GM19455 (cell line): ENCODE measurements at regions not wholly inside any gene's neighbourhood (a gene's known extent, or its start where the extent isn't known, plus 50 kb on each side); places are given as distances from the start of the nearest gene placed in this dataset.

Experiments
- ATAC-seq: cut with Tn5 transposase; IDR thresholded peaks from one replicate; pipeline ENCODE4 v1.9.1; 2021; ENCODE audit not compliant: unreplicated experiment

DNA sequence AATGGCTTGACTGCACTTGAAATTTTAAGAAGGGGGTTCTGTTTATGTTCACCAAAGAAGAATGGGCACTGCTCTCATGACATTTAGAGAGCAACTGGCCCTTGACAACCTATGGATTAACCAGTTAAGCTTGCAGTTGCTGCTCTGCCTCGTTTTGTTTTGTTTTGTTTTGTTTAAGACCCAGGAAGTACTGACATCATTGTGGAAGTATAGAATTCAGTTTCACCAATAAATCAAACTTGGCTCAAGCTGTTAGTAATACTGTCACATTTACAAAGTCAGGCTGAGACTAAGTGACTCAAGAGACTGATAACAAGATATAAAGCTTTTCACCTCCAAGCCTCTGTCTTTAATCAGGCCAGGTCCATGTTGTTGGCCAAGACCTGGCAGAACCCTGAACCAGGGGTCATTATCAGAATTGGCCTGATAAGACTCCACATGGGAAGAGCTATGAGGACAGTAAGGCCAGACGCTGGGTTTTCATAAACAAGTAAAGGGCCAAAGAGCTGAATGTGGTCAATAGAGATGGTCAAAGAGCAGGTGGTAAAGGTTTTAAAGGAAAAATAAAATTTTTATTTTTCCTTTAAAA, 99.4 kb upstream of the VGLL2 start:
- no peak for ATAC-seq

DNA sequence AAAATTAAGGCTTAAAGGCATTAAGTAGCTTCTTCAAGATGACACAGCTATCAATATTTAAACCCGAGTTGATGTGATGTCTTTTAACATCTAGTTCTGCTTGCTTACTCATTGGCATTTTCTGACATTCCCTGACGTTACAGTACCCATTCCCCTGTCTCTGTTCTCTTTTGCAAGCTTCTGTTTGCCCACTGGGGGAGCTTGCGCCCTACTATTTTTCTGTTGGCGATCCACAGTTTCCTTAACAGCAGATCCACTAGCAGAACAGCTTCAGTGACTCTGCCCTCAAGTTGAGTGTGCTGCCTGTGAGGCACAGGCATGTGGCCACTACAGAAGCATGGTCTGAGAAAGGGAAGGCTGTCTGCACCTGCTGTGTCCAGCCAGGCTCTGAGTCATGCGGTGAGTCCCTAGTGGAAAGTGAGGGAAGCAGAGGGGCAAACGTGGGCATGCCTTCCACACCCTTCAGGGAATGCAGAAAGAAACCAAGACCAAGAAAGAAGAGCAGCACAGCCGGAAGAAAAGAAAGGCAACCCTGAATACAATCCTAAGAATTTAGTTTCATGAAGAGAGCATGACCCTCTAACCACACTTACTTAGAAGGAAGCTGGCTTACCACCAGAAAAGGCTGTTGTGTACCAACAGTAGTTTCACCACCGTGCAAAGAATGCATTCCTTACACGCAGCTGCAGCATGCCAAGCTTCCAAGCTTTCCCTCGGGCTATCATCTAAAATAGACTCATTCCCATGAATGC, 97.7 kb upstream of the VGLL2 start:
- no peak for ATAC-seq

DNA sequence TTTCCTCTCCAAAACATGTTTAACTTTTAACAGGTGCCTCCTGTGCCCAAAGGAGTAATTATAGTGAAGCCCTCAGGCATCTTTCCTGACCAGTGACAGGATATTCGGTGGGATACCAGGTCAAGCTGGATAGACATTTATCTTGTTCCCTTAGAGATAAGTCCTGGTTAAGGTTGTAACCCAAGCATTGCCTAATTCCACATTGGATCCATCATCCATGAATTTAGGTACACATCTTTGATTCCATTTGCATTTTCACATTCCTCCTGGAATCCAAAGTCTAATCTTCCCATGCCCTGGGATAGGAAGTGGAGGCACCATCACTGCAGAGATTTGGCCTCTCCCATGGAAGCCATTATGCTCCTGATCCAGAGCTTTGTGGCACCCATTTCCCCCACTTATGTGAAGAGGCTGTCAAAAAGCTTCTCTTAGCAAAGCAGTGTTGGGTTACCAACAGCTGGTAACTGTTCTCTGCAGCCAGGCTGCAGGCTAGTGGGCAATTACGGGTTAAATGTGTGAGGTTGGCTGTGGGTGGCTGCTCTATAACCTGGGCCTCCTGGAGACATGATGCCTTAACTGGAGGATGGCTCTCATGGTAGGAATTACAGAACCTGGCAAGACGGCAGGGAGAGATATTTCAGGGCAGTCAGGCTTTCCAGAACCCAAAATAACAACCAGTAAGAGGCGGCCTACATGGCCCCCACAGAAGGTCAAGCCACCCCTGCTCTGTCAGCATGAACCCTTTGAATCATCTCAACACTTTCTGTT, 96.9 kb upstream of the VGLL2 start:
- ATAC-seq = no peak

DNA sequence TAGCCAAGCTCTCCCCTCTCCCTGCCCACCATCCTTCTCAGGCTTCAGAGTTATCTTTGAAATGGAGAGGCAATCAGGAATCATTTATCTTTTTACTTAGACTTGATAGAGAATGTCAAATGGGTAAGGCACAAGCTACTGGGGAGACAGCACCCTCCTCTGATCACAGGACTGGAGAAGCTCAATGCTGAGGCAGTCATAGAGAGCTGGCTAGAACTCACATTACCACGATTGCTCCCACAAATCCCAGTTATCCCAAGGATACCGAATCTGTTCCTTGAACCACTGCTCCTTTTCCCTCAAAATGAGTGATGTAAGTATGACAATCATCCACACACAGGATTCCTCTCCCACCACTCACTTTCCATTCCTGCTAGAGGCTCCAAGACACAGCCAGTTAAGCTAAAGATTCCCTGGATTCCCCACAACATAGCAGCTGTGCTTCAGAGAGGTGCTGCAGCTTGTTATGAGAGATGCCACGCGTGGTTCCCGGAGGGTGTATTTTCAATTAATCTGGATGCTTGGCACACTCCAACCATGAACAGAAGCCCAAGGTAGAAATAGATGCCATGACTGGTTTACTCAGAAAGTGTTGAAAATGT, 96.2 kb upstream of the VGLL2 start:
- ATAC-seq = no peak

DNA sequence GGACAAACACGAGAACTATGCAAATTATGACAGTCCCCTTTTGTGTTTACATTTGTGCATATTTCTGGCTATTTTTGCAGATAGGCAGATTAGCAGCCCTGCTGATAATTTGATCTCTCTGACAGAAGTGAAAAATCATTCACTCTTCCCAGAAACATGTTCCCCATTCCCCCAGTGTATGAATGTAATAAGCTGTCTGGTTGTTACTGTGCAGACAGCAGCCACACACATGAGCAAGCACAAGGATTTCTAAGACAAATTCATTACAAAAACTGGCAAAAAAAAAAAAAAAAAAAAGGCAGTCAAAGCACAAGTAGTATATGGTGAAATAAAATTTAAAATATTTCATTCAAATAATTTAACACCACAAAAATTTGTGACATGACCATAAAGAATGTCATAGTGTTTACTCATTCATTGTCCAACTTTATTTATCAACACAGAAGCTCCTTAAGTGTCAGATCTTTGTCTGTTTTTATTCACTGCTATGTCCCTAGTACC, 95.5 kb upstream of the VGLL2 start:
- ATAC-seq = no peak

DNA sequence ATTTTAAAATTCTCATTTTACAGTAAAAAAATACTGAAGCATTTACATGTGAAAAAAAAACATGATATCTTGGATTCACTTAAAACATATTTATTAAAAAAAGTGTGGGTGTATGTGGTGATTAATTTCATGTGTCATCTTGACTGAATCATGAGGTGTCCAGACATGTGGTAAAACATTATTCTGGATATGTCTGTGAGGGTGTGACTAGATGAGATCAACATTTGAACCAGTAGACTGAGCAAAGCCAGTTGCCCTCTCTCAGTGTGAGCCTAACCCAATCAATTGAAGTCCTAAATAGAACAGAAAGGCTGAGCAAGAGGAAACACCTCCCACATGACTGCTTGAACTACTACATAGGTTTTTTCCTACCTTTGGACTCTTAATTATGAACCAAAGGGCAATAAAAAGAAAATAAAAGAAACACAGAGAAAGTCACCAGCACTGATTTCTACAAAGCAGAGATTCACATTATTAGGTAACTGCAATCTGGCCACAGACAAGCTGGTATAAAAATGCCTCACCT, 90.5 kb upstream of the VGLL2 start:
- ATAC-seq = no peak

DNA sequence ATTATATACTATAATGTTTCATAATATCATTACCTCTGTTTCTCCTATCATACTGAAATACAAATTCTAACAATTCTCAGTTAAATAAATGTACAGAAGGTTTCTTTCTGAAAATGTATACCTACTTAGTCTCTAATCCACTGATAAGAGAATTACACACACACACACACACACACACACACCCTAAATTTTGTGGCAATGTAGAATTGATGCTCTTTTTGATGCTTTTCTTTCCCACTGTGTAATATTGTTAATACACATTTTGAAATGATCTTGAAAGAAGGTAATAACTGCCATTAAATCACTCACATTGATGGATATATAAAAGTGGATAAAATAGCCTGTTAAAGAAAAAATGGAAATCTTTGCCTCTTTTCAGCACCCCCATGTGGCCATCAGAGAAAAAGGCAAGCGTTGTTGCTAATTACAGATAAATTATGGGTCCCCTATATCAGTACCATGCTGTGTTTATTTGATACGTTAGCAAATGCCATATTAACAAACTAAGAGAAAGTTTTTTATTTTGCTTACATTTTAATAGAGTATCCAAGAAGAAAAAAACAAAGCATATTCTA, 76.6 kb upstream of the VGLL2 start:
- ATAC-seq = no peak

DNA sequence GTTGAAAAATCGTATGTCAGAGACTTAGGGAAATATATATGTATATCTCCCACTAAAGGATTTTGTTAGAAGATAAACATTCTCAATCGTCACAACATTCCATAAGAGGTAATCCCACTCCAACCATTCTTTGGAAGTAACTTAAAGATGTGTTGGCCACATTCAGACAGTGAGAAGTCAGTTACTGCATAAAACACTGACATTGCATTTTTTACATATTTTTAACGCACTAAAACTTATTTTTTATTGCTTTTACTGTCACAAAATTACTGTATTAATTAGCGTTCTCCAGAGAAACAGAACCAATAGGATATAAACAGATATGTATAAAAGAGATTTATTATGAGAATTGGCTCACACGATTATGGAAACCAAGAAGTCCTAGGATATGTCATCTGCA, 74.3 kb upstream of the VGLL2 start:
- ATAC-seq = no peak

DNA sequence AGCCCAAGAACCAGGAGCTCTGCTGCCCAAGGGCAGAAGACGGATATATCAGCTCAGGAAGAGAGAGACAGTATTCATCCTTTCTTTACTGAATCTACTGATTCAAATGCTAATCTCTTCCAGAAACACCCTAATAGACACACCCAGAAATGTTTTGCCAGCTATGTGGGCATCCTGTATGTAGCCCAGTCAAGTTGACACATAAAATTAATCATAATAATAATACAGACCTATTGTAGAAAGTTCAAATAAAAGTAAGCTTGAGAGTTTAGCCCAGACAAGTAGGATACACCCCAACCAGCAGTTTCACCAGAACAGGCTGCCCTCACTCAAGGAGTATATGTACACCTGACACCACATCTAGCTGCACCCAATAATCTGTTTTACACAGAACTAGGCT, 73.9 kb upstream of the VGLL2 start:
- ATAC-seq = no peak

DNA sequence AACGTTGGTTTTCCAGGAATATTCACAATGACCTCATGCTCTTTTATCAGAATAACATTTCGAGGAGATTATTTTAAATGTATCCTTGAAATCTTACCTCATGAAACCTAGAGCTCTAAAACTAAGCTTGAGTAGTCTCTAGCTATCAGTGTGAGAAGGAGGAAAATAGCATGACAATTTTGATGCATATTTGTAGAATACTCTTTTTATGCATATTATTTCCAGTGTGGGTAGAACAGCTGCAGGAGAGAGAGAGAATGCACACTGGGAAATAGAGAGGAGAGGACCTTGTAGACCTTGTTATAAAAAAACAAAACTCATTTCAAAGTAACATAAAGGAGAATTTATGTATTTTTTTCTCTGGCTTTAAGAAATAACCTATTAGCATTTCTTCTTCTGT, 71.1 kb upstream of the VGLL2 start:
- no peak for ATAC-seq

DNA sequence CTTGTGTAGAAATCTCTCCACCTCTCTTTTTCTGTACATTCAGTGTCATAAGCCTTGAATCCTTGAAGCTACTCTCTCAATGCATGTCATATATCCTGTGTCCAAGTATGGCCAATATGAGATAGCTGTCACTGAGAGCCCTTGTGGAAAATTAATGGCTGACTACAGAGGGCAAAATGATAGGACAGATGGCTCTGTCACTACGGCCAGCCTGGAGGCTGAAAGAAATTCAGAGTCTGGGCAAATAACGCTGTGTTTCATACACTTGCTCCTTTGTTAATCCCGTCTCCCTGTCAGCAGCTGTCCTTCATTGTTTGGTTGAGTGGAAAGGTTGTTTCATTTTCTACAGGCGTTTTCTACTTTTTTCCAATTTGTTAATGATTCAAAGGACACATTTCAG, 70.4 kb upstream of the VGLL2 start:
- no peak for ATAC-seq

DNA sequence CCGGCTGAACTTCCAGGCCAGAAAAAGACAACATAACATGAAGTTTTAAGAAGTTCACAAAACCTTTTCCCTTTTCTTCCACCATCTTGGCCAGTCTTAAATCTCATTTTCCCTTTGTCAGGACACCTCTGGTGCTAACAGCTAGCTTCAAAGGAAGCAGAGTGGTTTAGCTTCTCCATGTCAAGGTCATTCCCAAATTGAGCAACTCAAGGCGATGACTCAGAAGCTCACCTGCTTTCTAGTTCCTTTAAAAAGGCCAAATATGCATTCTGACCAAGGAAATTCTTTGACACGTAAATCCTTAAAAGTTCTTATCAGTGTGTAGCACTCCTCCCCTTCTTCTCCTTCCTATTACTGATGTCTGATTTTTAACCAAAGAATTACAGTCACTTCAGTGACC, 69.6 kb upstream of the VGLL2 start:
- ATAC-seq = no peak

DNA sequence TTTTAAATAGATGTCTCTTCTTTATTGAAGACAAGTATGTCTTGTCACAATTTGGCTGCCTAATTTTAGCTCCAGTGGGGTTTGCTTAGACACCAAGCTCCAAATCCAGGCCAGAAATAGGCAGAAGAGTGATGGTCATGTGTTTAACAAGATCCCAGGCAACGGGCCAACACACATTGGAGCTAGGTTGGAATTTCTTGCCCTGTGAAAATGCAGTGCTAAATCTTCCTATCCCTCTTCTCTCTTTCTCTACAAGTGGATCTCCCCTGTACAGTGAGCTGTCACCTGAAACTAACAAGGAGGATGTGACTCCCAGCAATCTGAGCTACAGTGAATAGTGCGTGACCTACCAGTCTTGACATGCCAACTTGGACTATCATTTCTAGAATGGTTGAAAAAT, 65.3 kb upstream of the VGLL2 start:
- ATAC-seq = no peak

DNA sequence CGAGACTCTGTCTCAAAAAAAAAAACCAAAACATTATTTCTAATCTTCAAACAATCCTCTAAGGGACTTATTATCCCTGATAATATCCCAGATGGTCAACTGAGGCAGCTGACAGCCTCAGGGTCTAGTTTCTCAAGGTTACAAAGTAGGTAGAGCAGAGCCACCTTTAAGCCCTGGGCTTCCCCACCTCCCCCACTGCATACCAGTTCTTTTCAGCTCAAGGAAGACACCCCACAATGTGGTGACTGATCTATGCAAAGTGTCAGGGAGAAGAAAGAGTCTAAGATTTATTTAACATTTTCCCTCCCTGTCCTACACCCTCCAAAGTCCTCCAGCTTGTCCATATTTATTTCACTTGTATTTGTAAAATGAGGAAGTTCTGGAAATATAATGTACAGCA, 60.5 kb upstream of the VGLL2 start:
- ATAC-seq = no peak

DNA sequence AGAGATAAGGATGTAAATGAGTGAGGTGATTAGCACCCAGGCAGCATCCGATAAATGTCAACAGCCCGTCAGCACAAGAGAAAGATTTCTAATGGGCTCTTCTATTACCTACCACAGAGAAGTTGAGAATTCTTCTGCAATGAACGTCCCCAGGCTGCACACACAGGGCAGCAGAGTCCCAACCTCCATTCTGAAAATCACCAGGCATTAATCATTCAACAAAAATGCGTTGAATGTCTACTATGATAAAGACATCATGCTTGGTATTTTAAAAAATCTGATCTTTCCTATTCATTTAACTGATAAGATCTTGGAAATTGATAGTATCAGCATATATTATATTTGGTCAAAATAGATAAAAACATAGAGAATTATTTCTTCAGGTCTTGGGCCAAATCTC, 59.5 kb upstream of the VGLL2 start:
- no peak for ATAC-seq

DNA sequence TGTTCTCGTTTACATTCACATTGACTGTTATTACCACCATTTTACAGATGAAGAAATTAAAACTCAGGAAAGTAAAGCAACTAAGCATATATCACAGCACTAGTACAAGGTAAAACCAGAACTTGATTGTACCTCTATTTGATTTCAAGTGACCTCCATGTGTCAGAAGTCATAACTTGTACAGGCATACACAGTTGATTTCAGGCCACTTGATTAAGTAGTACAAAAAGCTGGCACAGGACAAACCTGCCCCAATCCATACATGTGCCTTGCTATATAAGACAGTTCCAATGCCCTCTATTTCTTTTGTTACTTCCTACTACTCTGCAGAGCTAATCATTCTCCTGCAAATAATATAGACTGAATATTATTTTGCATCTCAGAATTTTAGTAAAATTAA, 58.8 kb upstream of the VGLL2 start:
- ATAC-seq = no peak

DNA sequence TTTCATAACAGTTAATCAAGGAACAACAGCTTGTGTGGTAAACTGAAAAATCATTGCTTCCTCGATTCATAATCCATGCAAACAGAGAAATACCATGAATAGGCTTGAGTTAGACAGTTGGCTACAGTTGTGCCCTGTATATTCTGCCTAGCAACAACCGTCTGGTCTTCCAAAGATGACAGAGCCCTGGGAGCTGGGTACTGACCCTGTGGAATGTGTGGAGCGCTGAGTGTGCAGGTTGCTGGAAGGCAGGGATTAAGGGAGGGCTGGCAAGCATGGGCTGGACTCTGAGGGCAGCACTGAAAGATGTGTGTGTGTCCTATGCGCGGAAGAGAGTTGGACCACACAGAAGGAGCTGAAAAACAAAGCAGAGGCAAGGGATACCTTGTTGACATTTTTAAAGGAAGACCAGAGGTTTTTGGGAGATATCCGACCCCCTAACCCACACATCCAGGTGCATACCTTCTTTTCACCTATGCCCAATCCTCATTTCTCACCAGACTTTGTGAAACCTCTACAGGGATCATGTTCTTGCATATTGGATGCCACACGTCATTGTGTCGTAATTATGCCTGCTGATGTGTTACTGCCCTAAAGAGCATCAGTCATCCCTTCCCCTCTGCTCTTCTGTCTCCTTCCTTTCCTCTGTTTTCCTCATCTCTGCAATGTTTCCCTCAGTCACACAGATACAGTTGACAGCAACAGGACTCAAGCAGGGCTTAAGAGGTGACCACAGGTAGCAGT, 58.2 kb upstream of the VGLL2 start:
- ATAC-seq = no peak

DNA sequence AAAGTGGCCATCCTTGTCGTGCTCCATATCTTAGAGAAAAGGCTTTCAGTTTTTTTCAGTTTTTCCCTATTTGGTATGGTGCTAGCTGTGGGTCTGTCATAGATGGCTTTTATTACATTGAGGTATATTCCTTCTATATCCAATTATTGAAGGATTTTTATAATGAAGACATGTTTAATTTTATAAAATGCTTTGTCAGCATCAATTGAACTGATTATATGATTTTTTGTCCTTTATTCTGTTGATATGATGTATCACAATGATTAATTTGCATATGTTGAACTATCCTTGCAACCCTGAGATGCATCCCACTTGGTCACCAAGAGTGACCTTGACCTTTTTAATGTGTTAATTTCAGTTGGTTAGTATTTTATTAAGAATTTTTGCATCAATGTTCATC, 55.1 kb upstream of the VGLL2 start:
- no peak for ATAC-seq

DNA sequence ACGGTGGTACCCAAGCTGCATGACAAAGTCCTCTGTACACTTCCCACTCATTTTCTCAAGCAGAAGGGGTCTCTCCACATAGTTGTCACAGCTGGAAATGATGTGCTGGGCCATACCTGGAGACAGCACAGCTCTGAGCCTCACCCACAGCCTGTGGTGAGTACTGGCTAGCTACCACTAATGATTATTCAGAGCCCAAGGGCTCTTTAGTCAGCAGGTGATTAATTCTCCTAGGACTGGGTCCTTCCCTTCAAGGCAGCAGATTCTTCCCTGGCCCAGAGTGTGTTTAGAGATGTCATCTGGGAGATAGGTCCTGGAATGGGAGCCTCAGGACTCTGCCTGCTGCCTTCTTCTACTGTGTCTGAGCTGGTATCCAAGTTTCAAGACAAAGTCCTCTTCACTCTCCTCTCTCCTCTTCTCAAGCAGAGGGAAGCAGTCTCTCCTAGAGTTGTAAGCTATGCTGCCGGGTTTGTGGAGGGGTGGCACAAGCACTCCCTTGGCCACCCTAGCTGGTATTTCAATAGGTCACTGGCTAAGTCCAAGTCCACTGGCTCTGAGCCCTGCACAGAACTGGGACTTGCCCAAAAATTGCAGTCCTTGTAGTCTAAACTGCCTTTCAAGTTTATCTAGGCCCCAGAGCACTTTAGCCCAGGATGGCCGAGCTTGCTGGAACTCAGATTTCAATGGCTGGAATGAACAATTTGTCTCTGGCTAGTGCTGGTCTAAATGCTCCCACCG, 49.8 kb upstream of the VGLL2 start:
- no peak for ATAC-seq
